K562 (cell line): ENCODE measurements at regions not wholly inside any gene's neighbourhood (a gene's known extent, or its start where the extent isn't known, plus 50 kb on each side); places are given as distances from the start of the nearest gene placed in this dataset.

ENCODE experiments used
- ATAC-seq: fragments of 200-7000 bp; cut with Tn5 transposase; 3 replicates; pipeline ENCODE4 v1.9.1; 2020; ENCODE audit warnings: moderate library complexity
- BruUV-seq: library from RNA; stranded (reverse); fragments of 400-500 nt; replicated peaks from 2 replicates; lab custom pipeline; 2021; lab: Mats Ljungman, UMichigan
- CTCF ChIA-PET: fragments of 300-600 bp; formaldehyde crosslinking; extraction: SDS; loops from one replicate; lab custom pipeline; 2021; ENCODE audit warnings: low intra/inter-chr PET ratio; lab: Yijun Ruan, JAX
- POLR2A ChIA-PET: fragments of 300-600, 350-650 bp; sonication (Branson Sonifier 250); formaldehyde crosslinking; extraction: SDS; loops from one replicate; lab custom pipeline; 2021; ENCODE audit warnings: antibody characterized with exemption, inconsistent platforms; lab: Yijun Ruan, JAX
- DNase-seq, 4 experiments: peaks; one replicate each; pipeline versions ENCODE4 v3.0.0 to v3.0.0-alpha.2; 2011 to 2018; ENCODE audit warnings: low spot score in 3 of 4, mixed read lengths in 3 of 4; ENCODE audit errors: extremely low read depth in 1 of 4
- FAIRE-seq: peaks from 2 replicates; lab custom pipeline; 2011; peaks lifted over from hg19 to GRCh38; lab: Jason Lieb, UNC
- H2AFZ ChIP-seq: 2 replicates; pipeline ENCODE4 v1.6.0; 2011; ENCODE audit warnings: low read depth, low read length, control low read depth, inconsistent platforms
- H3K27ac ChIP-seq: fragments of 200-600 bp; 3 replicates; pipeline ENCODE4 v1.8.0; 2011; ENCODE audit warnings: low read depth, mild to moderate bottlenecking, control low read depth, inconsistent platforms, low read length, moderate library complexity, mixed read lengths; ENCODE audit errors: extremely low read depth
- H3K27me3 ChIP-seq, 2 experiments: fragments of 300-600 bp in 1 of 2; 2 replicates in 1 of 2; 3 replicates in 1 of 2; pipeline versions ENCODE4 v1.6.0 to v1.8.0; 2011; ENCODE audit warnings: inconsistent platforms in 2 of 2, low read length in 2 of 2, mild to moderate bottlenecking in 1 of 2, mixed read lengths in 1 of 2, moderate library complexity in 1 of 2; ENCODE audit not compliant: control insufficient read depth in 2 of 2, insufficient read depth in 2 of 2
- H3K36me3 ChIP-seq: fragments of 300-600 bp; 3 replicates; pipeline ENCODE4 v1.8.0; 2011; ENCODE audit warnings: mild to moderate bottlenecking, low read length, inconsistent platforms; ENCODE audit not compliant: control insufficient read depth, insufficient read depth
- H3K4me1 ChIP-seq, 2 experiments: fragments of 200-600 bp in 1 of 2; replicated peaks in 1 of 2; 2 replicates in 1 of 2; 3 replicates in 1 of 2; pipeline versions ENCODE4 v1.5.1 to v1.8.0; 2011; ENCODE audit warnings: inconsistent platforms in 2 of 2, low read length in 2 of 2, mild to moderate bottlenecking in 1 of 2, mixed read lengths in 1 of 2, moderate library complexity in 1 of 2; ENCODE audit not compliant: control insufficient read depth in 2 of 2, insufficient read depth in 2 of 2
- H3K4me2 ChIP-seq: 2 replicates; pipeline ENCODE4 v1.6.1; 2011; ENCODE audit warnings: low read length, control low read depth, inconsistent platforms, mixed read lengths; ENCODE audit not compliant: insufficient read depth
- H3K4me3 ChIP-seq: fragments of 200-600 bp; sonication (generic), shearing (Covaris generic); 2 replicates; pipeline ENCODE4 v1.5.1; 2016; ENCODE audit warnings: control low read depth, inconsistent platforms
- H3K79me2 ChIP-seq: fragments of 200-600 bp; 3 replicates; pipeline ENCODE4 v1.8.0; 2011; ENCODE audit warnings: low read length, inconsistent platforms; ENCODE audit not compliant: control insufficient read depth, insufficient read depth
- H3K9ac ChIP-seq, 2 experiments: 2 replicates each; pipeline versions ENCODE4 v1.6.0 to v1.6.1; 2011; ENCODE audit warnings: low read depth in 2 of 2, low read length in 2 of 2, control low read depth in 1 of 2, inconsistent platforms in 1 of 2, mild to moderate bottlenecking in 1 of 2, mixed read lengths in 1 of 2; ENCODE audit not compliant: insufficient read depth in 1 of 2
- H3K9me1 ChIP-seq: one replicate; pipeline ENCODE4 v1.6.0; 2011; ENCODE audit warnings: inconsistent platforms, mild to moderate bottlenecking, low read length, moderate library complexity; ENCODE audit not compliant: control insufficient read depth, insufficient read depth
- H3K9me3 ChIP-seq: replicated peaks from 2 replicates; pipeline ENCODE4 v1.5.1; 2011; ENCODE audit warnings: low read depth, low read length, inconsistent platforms; ENCODE audit not compliant: control insufficient read depth, insufficient read depth
- H4K20me1 ChIP-seq: replicated peaks from 2 replicates; pipeline ENCODE4 v1.6.1; 2011; ENCODE audit warnings: low read length, inconsistent platforms, mixed read lengths; ENCODE audit not compliant: control insufficient read depth, insufficient read depth
- ARID3B ChIP-seq: fragments of 250-450 bp; sonication (Bioruptor Pico); IDR thresholded peaks from 2 replicates; pipeline ENCODE4 v1.4.0; 2020; ENCODE audit warnings: borderline replicate concordance
- BMI1 ChIP-seq: fragments of 150-350 bp; IDR thresholded peaks from 2 replicates; pipeline ENCODE4 v1.6.1; 2014; ENCODE audit warnings: low read length
- DIDO1 ChIP-seq: fragments of 450-650 bp; IDR thresholded peaks from 2 replicates; pipeline ENCODE4 v1.6.1; 2016; ENCODE audit warnings: low read depth, missing biosample characterization, missing genetic modification characterization
- EP400 ChIP-seq: fragments of 450-650 bp; IDR thresholded peaks from 2 replicates; pipeline ENCODE4 v1.6.1; 2017; ENCODE audit warnings: antibody characterized with exemption, mild to moderate bottlenecking, moderate library complexity
- ESRRA ChIP-seq: fragments of 450-650 bp; IDR thresholded peaks from 2 replicates; pipeline ENCODE4 v1.6.1; 2014; ENCODE audit warnings: low read depth, mild to moderate bottlenecking, moderate library complexity, borderline replicate concordance
- FOXP4 ChIP-seq: sonication (generic); formaldehyde crosslinking; IDR thresholded peaks from 2 replicates; pipeline ENCODE4 v1.8.0; 2022; ENCODE audit warnings: mild to moderate bottlenecking, missing genetic modification reagents, borderline replicate concordance
- GTF3C2 ChIP-seq: IDR thresholded peaks from 3 replicates; pipeline ENCODE4 v1.6.1; 2011; ENCODE audit warnings: borderline replicate concordance, mild to moderate bottlenecking, moderate library complexity; ENCODE audit not compliant: insufficient read length; ENCODE audit errors: extremely low read depth
- PRMT5 ChIP-seq: sonication (generic); formaldehyde crosslinking; IDR thresholded peaks from 2 replicates; pipeline ENCODE4 v1.5.0; 2020; ENCODE audit warnings: missing genetic modification reagents
- RBM39 ChIP-seq: fragments of 200-400 bp; formaldehyde crosslinking; optimal IDR thresholded peaks from 2 replicates; pipeline ENCODE3; 2018; ENCODE audit warnings: low read depth, low read length
- TAF9B ChIP-seq: fragments of 450-650 bp; IDR thresholded peaks from 2 replicates; pipeline ENCODE4 v1.6.1; 2018; ENCODE audit warnings: mild to moderate bottlenecking; ENCODE audit not compliant: partially characterized antibody
- TFAM ChIP-seq: fragments of 250-450 bp; sonication (Bioruptor Pico); conservative IDR thresholded peaks from 2 replicates; pipeline ENCODE4 v1.5.0; 2021; ENCODE audit warnings: mild to moderate bottlenecking, moderate library complexity
- ZBTB9 ChIP-seq: fragments of 450-650 bp; formaldehyde crosslinking; IDR thresholded peaks from 2 replicates; pipeline ENCODE4 v1.4.0; 2020; ENCODE audit warnings: mild to moderate bottlenecking, moderate library complexity
- ZC3H4 ChIP-seq: sonication (generic); formaldehyde crosslinking; IDR thresholded peaks from 2 replicates; pipeline ENCODE4 v1.9.0; 2021; ENCODE audit warnings: missing genetic modification reagents, borderline replicate concordance
- ZC3H8 ChIP-seq: fragments of 450-650 bp; IDR thresholded peaks from 2 replicates; pipeline ENCODE4 v1.6.1; 2017
- ZNF212 ChIP-seq: fragments of 450-650 bp; formaldehyde crosslinking; IDR thresholded peaks from 2 replicates; pipeline ENCODE4 v1.4.0; 2020; ENCODE audit warnings: mild to moderate bottlenecking
- ZNF324 ChIP-seq: fragments of 250-450 bp; sonication (Bioruptor Pico); IDR thresholded peaks from 2 replicates; pipeline ENCODE4 v1.4.0; 2020; ENCODE audit warnings: mild to moderate bottlenecking
- WGBS: fragments of 100-300 bp; shearing (Covaris generic); methylation state at CpG from one replicate; pipeline ENCODE4 v1.1.6; 2016; ENCODE audit warnings: low coverage, mixed read lengths; ENCODE audit not compliant: insufficient coverage; ENCODE audit errors: missing lambda C conversion rate; 5-methylcytosine and 5-hydroxymethylcytosine counted together
- in situ Hi-C: fragments of 300-500 bp; cut with MboI; formaldehyde crosslinking; loops from 4 replicates; pipeline ENCODE4 v1.15.0; 2018; ENCODE audit warnings: inconsistent platforms, mixed read lengths
- intact Hi-C: fragments of 100-400 bp; cut with micrococcal nuclease; formaldehyde crosslinking; loops from 2 replicates; pipeline ENCODE4 v1.14.2; 2022

- Histone ChIP-seq H3K4me1 (no peaks in the 10 kb centered on the region), H3K9me1 (no peaks in the 10 kb centered on the region), H3K4me2 (no peak overlapping the region), H3K79me2 (no peaks in the 10 kb centered on the region), H4K20me1 (no peaks in the 10 kb centered on the region), H3K27me3 (no peaks in the 10 kb centered on the region), H3K9ac (no peak overlapping the region), H3K9me3 (no peaks in the 10 kb centered on the region; the same call in 1 of the 2 replicates), H3K4me3 (no peak overlapping the region), H2AFZ (no peak overlapping the region), H3K27ac (no peak overlapping the region), H3K36me3 (no peaks in the 10 kb centered on the region)
- ChIA-PET POLR2A (no interaction called here), CTCF (no interaction called here)
- no TSS peak for BruUV-seq
- in situ Hi-C loops, result no loop called here
- ATAC-seq (no peak), FAIRE-seq (no peak), DNase-seq (no peak)
- intact Hi-C loops, result no loop called here
- 0% methylated on average over 2 of the region's 2 CpGs for WGBS
- no peak for TF ChIP-seq ARID3B (CRISPR knock-in tag)
- no peak for TF ChIP-seq ZNF324
- TF ChIP-seq TAF9B, result no peak
- TF ChIP-seq ZBTB9, result no peak
- no peak for TF ChIP-seq BMI1
- TF ChIP-seq FOXP4 (CRISPR knock-in tag), result no peak
- no peak for TF ChIP-seq DIDO1 (tag)
- no peak for TF ChIP-seq TFAM (CRISPR knock-in tag)
- no peak for TF ChIP-seq ZNF212 (CRISPR knock-in tag)
- no peak for TF ChIP-seq EP400
- TF ChIP-seq PRMT5, result no peak
- no peak for TF ChIP-seq ZC3H4
- TF ChIP-seq ESRRA, result no peak
- no peak for TF ChIP-seq GTF3C2
- TF ChIP-seq RBM39, result no peak
- no peak for TF ChIP-seq ZC3H8
Observed at GRCh38 chr5:40270274-40270845, 409.4 kb upstream of the PTGER4 start.
